CD14-positive monocyte (primary cell): ENCODE measurements at regions not wholly inside any gene's neighbourhood (a gene's known extent, or its start where the extent isn't known, plus 50 kb on each side); places are given as distances from the start of the nearest gene placed in this dataset.

Experiments
- DNase-seq, 3 donors: peaks; one replicate each; pipeline ENCODE4 v3.0.0-alpha.2; 2011 to 2022
- H2AFZ ChIP-seq: 2 replicates; pipeline ENCODE4 v1.6.0; 2012; ENCODE audit warnings: mild to moderate bottlenecking, low read depth, low read length, inconsistent platforms; ENCODE audit not compliant: insufficient read depth, poor library complexity, severe bottlenecking
- H3K27ac ChIP-seq, 2 donors: 1 replicate in 1 of 2; 2 replicates in 1 of 2; pipeline ENCODE4 v1.5.1; 2012 to 2013; ENCODE audit warnings: low read length in 2 of 2, control low read depth in 1 of 2, inconsistent platforms in 1 of 2, low read depth in 1 of 2, mild to moderate bottlenecking in 1 of 2
- H3K27me3 ChIP-seq, 2 donors: one replicate each; pipeline versions ENCODE4 v1.6.0 to v1.6.1; 2011 to 2013; ENCODE audit warnings: low read length in 2 of 2; ENCODE audit not compliant: control insufficient read depth in 2 of 2, insufficient read depth in 2 of 2
- H3K36me3 ChIP-seq, 2 donors: replicated peaks in 1 of 2; 1 replicate in 1 of 2; 2 replicates in 1 of 2; pipeline versions ENCODE4 v1.5.1 to v1.6.1; 2012 to 2013; ENCODE audit warnings: low read length in 2 of 2, control low read depth in 1 of 2, inconsistent platforms in 1 of 2, mild to moderate bottlenecking in 1 of 2; ENCODE audit not compliant: insufficient read depth in 2 of 2, control insufficient read depth in 1 of 2
- H3K4me1 ChIP-seq, 2 donors: 1 replicate in 1 of 2; 2 replicates in 1 of 2; pipeline versions ENCODE4 v1.5.1 to v1.6.1; 2012 to 2013; ENCODE audit warnings: low read length in 2 of 2, control low read depth in 1 of 2, inconsistent platforms in 1 of 2, mild to moderate bottlenecking in 1 of 2, moderate library complexity in 1 of 2; ENCODE audit not compliant: insufficient read depth in 2 of 2, control insufficient read depth in 1 of 2
- H3K4me2 ChIP-seq: replicated peaks from 2 replicates; pipeline ENCODE3; 2012; ENCODE audit warnings: low read length, moderate library complexity, mild to moderate bottlenecking; ENCODE audit not compliant: poor library complexity, severe bottlenecking; ENCODE audit errors: extremely low read depth
- H3K4me3 ChIP-seq, 3 experiments: fragments of 200-600 bp in 1 of 3; sonication (generic) in 1 of 3; replicated peaks in 1 of 3; 1 replicate in 2 of 3; 2 replicates in 1 of 3; pipeline ENCODE4 v1.5.1; 2011 to 2013; ENCODE audit warnings: low read length in 3 of 3, mild to moderate bottlenecking in 3 of 3, control low read depth in 2 of 3, low read depth in 2 of 3, inconsistent platforms in 1 of 3, moderate library complexity in 1 of 3
- H3K79me2 ChIP-seq: 2 replicates; pipeline ENCODE4 v1.6.0; 2012; ENCODE audit warnings: mild to moderate bottlenecking, control low read depth, inconsistent platforms, low read length, moderate library complexity; ENCODE audit not compliant: insufficient read depth
- H3K9ac ChIP-seq: 2 replicates; pipeline ENCODE4 v1.6.0; 2017; ENCODE audit warnings: low read length, mild to moderate bottlenecking; ENCODE audit not compliant: insufficient read depth, poor library complexity, severe bottlenecking
- H3K9me3 ChIP-seq, 2 donors: replicated peaks in 1 of 2; 1 replicate in 1 of 2; 2 replicates in 1 of 2; pipeline versions ENCODE4 v1.5.1 to v1.6.1; 2012 to 2013; ENCODE audit warnings: low read length in 2 of 2, control low read depth in 1 of 2; ENCODE audit not compliant: control insufficient read depth in 1 of 2, insufficient read depth in 1 of 2
- H4K20me1 ChIP-seq: 2 replicates; pipeline ENCODE4 v1.6.0; 2012; ENCODE audit warnings: mild to moderate bottlenecking, low read length, control low read depth, moderate library complexity; ENCODE audit not compliant: insufficient read depth
- H3K27ac Mint-ChIP-seq, 7 donors: one replicate each; pipeline ENCODE4 v1.8.0; 2020; ENCODE audit warnings: mild to moderate bottlenecking in 7 of 7, mixed read lengths in 7 of 7, moderate library complexity in 6 of 7, inconsistent platforms in 2 of 7
- H3K27me3 Mint-ChIP-seq, 3 donors: one replicate each; pipeline ENCODE4 v1.8.0; 2021 to 2022; ENCODE audit warnings: low read depth in 3 of 3, mild to moderate bottlenecking in 3 of 3, mixed read lengths in 3 of 3, moderate library complexity in 3 of 3, inconsistent platforms in 1 of 3
- H3K36me3 Mint-ChIP-seq, 2 donors: one replicate each; pipeline ENCODE4 v1.8.0; 2020; ENCODE audit warnings: mixed read lengths in 2 of 2, inconsistent platforms in 1 of 2, mild to moderate bottlenecking in 1 of 2
- H3K4me1 Mint-ChIP-seq: one replicate; pipeline ENCODE4 v1.8.0; 2020; ENCODE audit warnings: mild to moderate bottlenecking, mixed read lengths
- H3K4me3 Mint-ChIP-seq, 2 donors: one replicate each; pipeline ENCODE4 v1.8.0; 2020; ENCODE audit warnings: mild to moderate bottlenecking in 2 of 2, mixed read lengths in 2 of 2, moderate library complexity in 1 of 2
- H3K9me3 Mint-ChIP-seq, 7 donors: one replicate each; pipeline ENCODE4 v1.8.0; 2020 to 2022; ENCODE audit warnings: mixed read lengths in 7 of 7, mild to moderate bottlenecking in 6 of 7, moderate library complexity in 6 of 7, inconsistent platforms in 2 of 7
- WGBS: methylation state at CpG from one replicate; pipeline ENCODE4 v1.1.5; 2013; ENCODE audit warnings: missing lambda C conversion rate; ENCODE audit not compliant: insufficient coverage; 5-methylcytosine and 5-hydroxymethylcytosine counted together
- intact Hi-C, 2 donors: fragments of 100-400 bp; cut with micrococcal nuclease; formaldehyde crosslinking; loops; one replicate each; pipeline versions ENCODE4 v1.15.0 to v1.15.1; 2023
- TF ChIP-seq, protein P1 (sequence below): fragments of 200-600 bp; IDR thresholded peaks from one replicate; pipeline ENCODE4 v1.8.0; 2022; ENCODE audit warnings: antibody characterized with exemption, mild to moderate bottlenecking

DNA sequence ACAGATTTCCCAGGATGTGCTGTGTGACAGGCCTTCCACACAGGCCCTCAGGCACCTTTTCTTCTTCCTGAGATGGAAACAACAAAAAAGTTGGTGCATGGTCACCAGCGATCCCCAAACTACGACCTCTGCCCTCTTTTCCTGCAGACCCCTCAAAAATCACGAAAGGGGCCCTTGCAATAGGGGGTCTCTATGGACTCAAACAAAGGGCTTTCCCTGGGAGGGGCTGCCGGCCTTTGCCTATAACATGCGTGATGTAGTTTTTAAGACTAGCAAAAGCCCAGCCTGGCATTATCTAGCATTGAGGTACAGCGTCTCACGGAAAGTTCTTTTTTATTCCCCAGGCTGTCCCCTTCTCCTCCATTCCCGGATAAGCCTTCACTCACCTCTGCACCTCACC lies 71.2 kb downstream of the DIO3 start:
- TF ChIP-seq, protein P1, sequence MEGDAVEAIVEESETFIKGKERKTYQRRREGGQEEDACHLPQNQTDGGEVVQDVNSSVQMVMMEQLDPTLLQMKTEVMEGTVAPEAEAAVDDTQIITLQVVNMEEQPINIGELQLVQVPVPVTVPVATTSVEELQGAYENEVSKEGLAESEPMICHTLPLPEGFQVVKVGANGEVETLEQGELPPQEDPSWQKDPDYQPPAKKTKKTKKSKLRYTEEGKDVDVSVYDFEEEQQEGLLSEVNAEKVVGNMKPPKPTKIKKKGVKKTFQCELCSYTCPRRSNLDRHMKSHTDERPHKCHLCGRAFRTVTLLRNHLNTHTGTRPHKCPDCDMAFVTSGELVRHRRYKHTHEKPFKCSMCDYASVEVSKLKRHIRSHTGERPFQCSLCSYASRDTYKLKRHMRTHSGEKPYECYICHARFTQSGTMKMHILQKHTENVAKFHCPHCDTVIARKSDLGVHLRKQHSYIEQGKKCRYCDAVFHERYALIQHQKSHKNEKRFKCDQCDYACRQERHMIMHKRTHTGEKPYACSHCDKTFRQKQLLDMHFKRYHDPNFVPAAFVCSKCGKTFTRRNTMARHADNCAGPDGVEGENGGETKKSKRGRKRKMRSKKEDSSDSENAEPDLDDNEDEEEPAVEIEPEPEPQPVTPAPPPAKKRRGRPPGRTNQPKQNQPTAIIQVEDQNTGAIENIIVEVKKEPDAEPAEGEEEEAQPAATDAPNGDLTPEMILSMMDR, result no peak
- H3K4me1 ChIP-seq, result peaks cover 9 to 13% of the 10 kb centered on the region in 2 donors
- H3K9ac ChIP-seq, result no peak overlapping the region
- no peak overlapping the region for H2AFZ ChIP-seq
- intact Hi-C loops, result no loop called here
- no peak overlapping the region for H3K4me2 ChIP-seq
- H3K79me2 ChIP-seq, result no peaks in the 10 kb centered on the region
- DNase-seq, result no peak
- H3K27ac Mint-ChIP-seq, result no peak overlapping the region
- 92% methylated on average over 8 of the region's 8 CpGs for WGBS
- H3K4me1 Mint-ChIP-seq, result peaks cover 6% of the 10 kb centered on the region
- H3K9me3 Mint-ChIP-seq, result no peaks in the 10 kb centered on the region
- H3K36me3 ChIP-seq, result no peaks in the 10 kb centered on the region
- no peaks in the 10 kb centered on the region for H3K36me3 Mint-ChIP-seq
- H4K20me1 ChIP-seq, result no peaks in the 10 kb centered on the region
- H3K27me3 Mint-ChIP-seq, result peaks cover 4 to 8% (median 5%) of the 10 kb centered on the region in 3 donors
- H3K4me3 ChIP-seq, result no peak overlapping the region
- no peaks in the 10 kb centered on the region for H3K27me3 ChIP-seq
- H3K4me3 Mint-ChIP-seq, result no peak overlapping the region
- H3K27ac ChIP-seq, result no peak overlapping the region
- no peaks in the 10 kb centered on the region for H3K9me3 ChIP-seq

DNA sequence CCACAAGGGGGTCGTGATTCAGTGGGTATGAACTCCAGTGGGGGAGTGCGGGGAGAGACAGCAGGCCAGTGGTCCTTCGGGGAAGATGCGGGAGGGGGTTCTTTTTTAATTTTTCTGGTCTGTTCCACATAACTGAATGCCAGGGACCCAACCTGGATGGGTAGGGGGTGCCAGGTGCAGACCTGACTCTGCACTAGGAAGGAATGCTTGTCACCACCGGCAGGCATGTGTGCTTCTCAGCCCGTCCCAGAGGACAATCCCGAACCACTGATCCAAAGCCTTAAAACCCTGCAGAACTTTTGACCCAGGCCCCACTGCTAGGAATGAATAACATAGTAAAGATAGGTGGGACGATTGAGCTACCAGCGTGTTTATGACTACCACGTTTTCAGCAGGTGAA lies 72.0 kb downstream of the DIO3 start:
- no peak overlapping the region for H2AFZ ChIP-seq
- intact Hi-C loops, result no loop called here
- H3K27me3 Mint-ChIP-seq, result peaks cover 1 to 5% (median 2%) of the 10 kb centered on the region in 3 donors
- peaks cover 2% of the 10 kb centered on the region for H3K4me1 Mint-ChIP-seq
- no peaks in the 10 kb centered on the region for H3K9me3 ChIP-seq
- no peaks in the 10 kb centered on the region for H3K9me3 Mint-ChIP-seq
- TF ChIP-seq, protein P1, result no peak
- no peaks in the 10 kb centered on the region for H3K36me3 Mint-ChIP-seq
- H3K9ac ChIP-seq, result no peak overlapping the region
- H3K36me3 ChIP-seq, result no peaks in the 10 kb centered on the region
- H3K27ac Mint-ChIP-seq, result no peak overlapping the region
- peaks cover 4 to 7% of the 10 kb centered on the region in 2 donors for H3K4me1 ChIP-seq
- 91% methylated on average over 7 of the region's 10 CpGs for whole genome bisulfite sequencing
- no peak overlapping the region for H3K27ac ChIP-seq
- H3K4me3 ChIP-seq, result no peak overlapping the region
- H3K27me3 ChIP-seq, result no peaks in the 10 kb centered on the region
- no peak overlapping the region for H3K4me3 Mint-ChIP-seq
- H4K20me1 ChIP-seq, result no peaks in the 10 kb centered on the region
- H3K79me2 ChIP-seq, result no peaks in the 10 kb centered on the region
- no peak for DNase-seq
- no peak overlapping the region for H3K4me2 ChIP-seq
